K562 (cell line): ENCODE measurements at regions not wholly inside any gene's neighbourhood (a gene's known extent, or its start where the extent isn't known, plus 50 kb on each side); places are given as distances from the start of the nearest gene placed in this dataset.
A peak's percentile ranks its signal among the peaks of the same experiment; 100 is the strongest.

ENCODE experiments used
- ATF1 ChIP-seq, 2 experiments: fragments of 450-650 bp in 1 of 2; IDR thresholded peaks; 2 replicates each; pipeline ENCODE4 v1.6.1; 2016; ENCODE audit warnings: missing compliant biosample characterization in 1 of 2, missing genetic modification characterization in 1 of 2
- BCL6 ChIP-seq: fragments of 250-450 bp; sonication (Bioruptor Pico); IDR thresholded peaks from 2 replicates; pipeline ENCODE4 v1.4.0; 2020
- BHLHE40 ChIP-seq: IDR thresholded peaks from 2 replicates; pipeline ENCODE4 v1.6.1; 2011; ENCODE audit warnings: low read length, improper control_type of control experiment
- CBFA2T2 ChIP-seq: fragments of 450-650 bp; conservative IDR thresholded peaks from 2 replicates; pipeline ENCODE4 v1.6.1; 2017; ENCODE audit warnings: mild to moderate bottlenecking
- CBX5 ChIP-seq: IDR thresholded peaks from 2 replicates; pipeline ENCODE4 v1.6.1; 2014; ENCODE audit warnings: low read depth, borderline replicate concordance
- CXXC5 ChIP-seq: fragments of 250-450 bp; sonication (Bioruptor Pico); IDR thresholded peaks from 2 replicates; pipeline ENCODE4 v1.8.0; 2022; ENCODE audit warnings: inconsistent platforms, mild to moderate bottlenecking, moderate library complexity
- ETV6 ChIP-seq, 3 experiments: fragments of 150-350 bp in 1 of 3; sonication (generic) in 1 of 3; formaldehyde crosslinking in 1 of 3; IDR thresholded peaks; 2 replicates each; pipeline versions ENCODE4 v1.6.1 to v1.8.0; 2014 to 2022; ENCODE audit warnings: borderline replicate concordance in 2 of 3, low read depth in 2 of 3, antibody characterized with exemption in 1 of 3, low read length in 1 of 3, mild to moderate bottlenecking in 1 of 3, missing genetic modification reagents in 1 of 3
- FOXK2 ChIP-seq, 2 experiments: fragments of 450-650 bp; IDR thresholded peaks in 1 of 2; conservative IDR thresholded peaks in 1 of 2; 2 replicates each; pipeline ENCODE4 v1.6.1; 2016; ENCODE audit warnings: low read depth in 2 of 2, mild to moderate bottlenecking in 1 of 2
- KLF10 ChIP-seq: fragments of 250-450 bp; sonication (Bioruptor Pico); IDR thresholded peaks from 2 replicates; pipeline ENCODE4 v1.6.1; 2021; ENCODE audit warnings: matching md5 sums
- MEIS2 ChIP-seq: fragments of 450-650 bp; IDR thresholded peaks from 2 replicates; pipeline ENCODE4 v1.6.1; 2014; ENCODE audit warnings: mild to moderate bottlenecking; ENCODE audit not compliant: partially characterized antibody
- NKRF ChIP-seq: fragments of 450-650 bp; IDR thresholded peaks from 2 replicates; pipeline ENCODE4 v1.6.1; 2016; ENCODE audit warnings: borderline replicate concordance
- PBX2 ChIP-seq, 2 experiments: IDR thresholded peaks in 1 of 2; conservative IDR thresholded peaks in 1 of 2; 2 replicates each; pipeline ENCODE4 v1.6.1; 2016; ENCODE audit warnings: low read depth in 2 of 2, mild to moderate bottlenecking in 1 of 2, missing compliant biosample characterization in 1 of 2, missing genetic modification characterization in 1 of 2, moderate library complexity in 1 of 2
- PML ChIP-seq: IDR thresholded peaks from 2 replicates; pipeline ENCODE4 v1.6.1; 2012; ENCODE audit warnings: low read length, inconsistent platforms
- SAFB ChIP-seq: fragments of 200-400 bp; formaldehyde crosslinking; IDR thresholded peaks from 2 replicates; pipeline ENCODE4 v1.6.1; 2017; ENCODE audit warnings: low read depth, low read length, borderline replicate concordance
- SAFB2 ChIP-seq: fragments of 200-400 bp; formaldehyde crosslinking; IDR thresholded peaks from 2 replicates; pipeline ENCODE4 v1.6.1; 2018; ENCODE audit warnings: borderline replicate concordance, low read length, low read depth, moderate library complexity; ENCODE audit not compliant: severe bottlenecking
- TAL1 ChIP-seq: fragments of 450-650 bp; IDR thresholded peaks from 2 replicates; pipeline ENCODE4 v1.6.1; 2016; ENCODE audit warnings: mild to moderate bottlenecking
- ZNF143 ChIP-seq: sonication (generic); formaldehyde crosslinking; IDR thresholded peaks from 2 replicates; pipeline ENCODE4 v1.9.0; 2022; ENCODE audit warnings: mild to moderate bottlenecking, missing genetic modification reagents
- ZNF146 ChIP-seq: IDR thresholded peaks from one replicate; pipeline ENCODE4 v1.6.1; 2018; ENCODE audit warnings: missing compliant biosample characterization; ENCODE audit not compliant: unreplicated experiment
- ZNF280A ChIP-seq: fragments of 450-650 bp; IDR thresholded peaks from 2 replicates; pipeline ENCODE4 v1.6.1; 2018; ENCODE audit warnings: mild to moderate bottlenecking, low read depth; ENCODE audit not compliant: partially characterized antibody
- ZNF586 ChIP-seq: fragments of 450-650 bp; formaldehyde crosslinking; conservative IDR thresholded peaks from 2 replicates; pipeline ENCODE4 v1.4.0; 2020; ENCODE audit warnings: mild to moderate bottlenecking, moderate library complexity

- TF ChIP-seq CBX5 (no peak), CBFA2T2 (peak; percentile 68), MEIS2 (peak; percentile 53), CXXC5 (CRISPR knock-in tag) (0 out of 2 replicates have a peak, but pooled peaks have one; percentile 4), ZNF586 (CRISPR knock-in tag) (no peak), PBX2 (CRISPR knock-in tag; IDR thresholded peaks at IDR 0.05; ENCODE audit: low read depth) (no peak), PBX2 (tag; conservative IDR thresholded peaks at IDR 0.05; ENCODE audit: low read depth) (peak; percentile 35), ZNF146 (no peak), NKRF (no peak), BHLHE40 (no peak), ZNF143 (CRISPR knock-in tag) (no peak), ETV6 (IDR thresholded peaks at IDR 0.05; ENCODE audit: borderline replicate concordance in 1 of 2, low read depth in 2 of 2, low read length in 1 of 2) (no peak; a peak in 1 of 4 replicates), ETV6 (CRISPR knock-in tag; IDR thresholded peaks at IDR 0.05; ENCODE audit: borderline replicate concordance) (no peak), BCL6 (CRISPR knock-in tag) (0 out of 2 replicates have a peak, but pooled peaks have one; percentile 5), PML (peak; percentile 67; the same call in 1 of the 2 replicates), SAFB (no peak), ATF1 (CRISPR knock-in tag; IDR thresholded peaks at IDR 0.05) (no peak), ATF1 (tag; IDR thresholded peaks at IDR 0.05) (no peak), TAL1 (peak; percentile 84), ZNF280A (no peak), KLF10 (no peak), FOXK2 (conservative IDR thresholded peaks at IDR 0.05 in 1 of 2, IDR thresholded peaks at IDR 0.05 in 1 of 2; ENCODE audit: low read depth in 2 of 2) (no peak), SAFB2 (no peak)
Measured at GRCh38 chr6:146914489-146915483, 289.4 kb upstream of the STXBP5 start (continued).
